ENCODE measurements at regions not wholly inside any gene's neighbourhood (a gene's known extent, or its start where the extent isn't known, plus 50 kb on each side); places are given as distances from the start of the nearest gene placed in this dataset.

DNA sequence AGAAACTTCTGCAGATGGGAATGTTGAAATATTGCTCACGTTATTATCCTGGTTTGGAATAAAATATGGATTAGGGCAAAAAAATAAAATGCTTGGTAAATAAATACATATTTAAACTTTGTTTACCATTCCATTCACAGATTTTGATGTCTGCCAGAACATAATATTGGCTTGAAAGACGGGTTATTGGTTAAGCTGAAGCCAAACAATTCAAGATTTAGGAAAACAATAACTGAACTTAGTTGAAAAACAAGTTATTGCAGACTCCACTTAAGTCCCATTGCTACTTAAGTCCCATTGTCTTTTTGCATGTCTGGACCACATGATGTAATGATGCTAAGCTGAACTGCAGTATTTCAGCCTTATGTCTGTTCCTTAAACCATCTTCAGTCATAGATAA is 722.5 kb downstream of the FAT4 start:
- TF ChIP-seq POLR2AphosphoS5 (IDR thresholded peaks at IDR 0.05) (no peak), POLR2A (IDR thresholded peaks at IDR 0.05) (no peak), EP300 (IDR thresholded peaks at IDR 0.05) (no peak)
- TF ChIP-seq, protein P1, sequence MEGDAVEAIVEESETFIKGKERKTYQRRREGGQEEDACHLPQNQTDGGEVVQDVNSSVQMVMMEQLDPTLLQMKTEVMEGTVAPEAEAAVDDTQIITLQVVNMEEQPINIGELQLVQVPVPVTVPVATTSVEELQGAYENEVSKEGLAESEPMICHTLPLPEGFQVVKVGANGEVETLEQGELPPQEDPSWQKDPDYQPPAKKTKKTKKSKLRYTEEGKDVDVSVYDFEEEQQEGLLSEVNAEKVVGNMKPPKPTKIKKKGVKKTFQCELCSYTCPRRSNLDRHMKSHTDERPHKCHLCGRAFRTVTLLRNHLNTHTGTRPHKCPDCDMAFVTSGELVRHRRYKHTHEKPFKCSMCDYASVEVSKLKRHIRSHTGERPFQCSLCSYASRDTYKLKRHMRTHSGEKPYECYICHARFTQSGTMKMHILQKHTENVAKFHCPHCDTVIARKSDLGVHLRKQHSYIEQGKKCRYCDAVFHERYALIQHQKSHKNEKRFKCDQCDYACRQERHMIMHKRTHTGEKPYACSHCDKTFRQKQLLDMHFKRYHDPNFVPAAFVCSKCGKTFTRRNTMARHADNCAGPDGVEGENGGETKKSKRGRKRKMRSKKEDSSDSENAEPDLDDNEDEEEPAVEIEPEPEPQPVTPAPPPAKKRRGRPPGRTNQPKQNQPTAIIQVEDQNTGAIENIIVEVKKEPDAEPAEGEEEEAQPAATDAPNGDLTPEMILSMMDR (IDR thresholded peaks at IDR 0.05): no peak
